A549 (cell line): ENCODE measurements at regions not wholly inside any gene's neighbourhood (a gene's known extent, or its start where the extent isn't known, plus 50 kb on each side); places are given as distances from the start of the nearest gene placed in this dataset.

ENCODE experiments used
- CBX2 ChIP-seq: fragments of 200-600 bp; sonication (generic); IDR thresholded peaks from 2 replicates; pipeline ENCODE4 v1.6.1; 2016; ENCODE audit warnings: low read depth, mild to moderate bottlenecking, borderline replicate concordance
- CHD2 ChIP-seq: fragments of 150-350 bp; IDR thresholded peaks from 2 replicates; pipeline ENCODE4 v1.6.1; 2014; ENCODE audit warnings: low read length; ENCODE audit not compliant: partially characterized antibody
- CHD4 ChIP-seq: fragments of 200-600 bp; sonication (generic); IDR thresholded peaks from 2 replicates; pipeline ENCODE4 v1.6.1; 2016; ENCODE audit warnings: antibody characterized with exemption, mild to moderate bottlenecking, borderline replicate concordance
- EP300 ChIP-seq, 2 experiments: fragments of >200 bp; sonication (Bioruptor Twin); formaldehyde crosslinking; IDR thresholded peaks; 2 replicates in 1 of 2; 3 replicates in 1 of 2; pipeline ENCODE4 v1.6.1; 2016 to 2017
- FOSB ChIP-seq: fragments of 250-450 bp; sonication (Bioruptor Pico); IDR thresholded peaks from 2 replicates; pipeline ENCODE4 v1.5.0; 2020; ENCODE audit warnings: mild to moderate bottlenecking, moderate library complexity
- FOSL2 ChIP-seq, 2 experiments: fragments of 450-650 bp in 1 of 2; fragments of >200 bp in 1 of 2; sonication (Bioruptor Twin) in 1 of 2; formaldehyde crosslinking; IDR thresholded peaks; 2 replicates each; pipeline versions ENCODE4 v1.5.0 to v1.6.1; 2016 to 2020; ENCODE audit warnings: mild to moderate bottlenecking in 1 of 2, moderate library complexity in 1 of 2
- JUN ChIP-seq, 2 experiments: fragments of >200 bp; sonication (Bioruptor Twin); formaldehyde crosslinking; IDR thresholded peaks; 2 replicates in 1 of 2; 3 replicates in 1 of 2; pipeline ENCODE4 v1.6.1; 2016 to 2017
- JUNB ChIP-seq: fragments of >200 bp; sonication (Bioruptor Twin); formaldehyde crosslinking; IDR thresholded peaks from 2 replicates; pipeline ENCODE4 v1.6.1; 2016
- POLR2A ChIP-seq: IDR thresholded peaks from 2 replicates; pipeline ENCODE4 v1.6.1; 2012; ENCODE audit warnings: mild to moderate bottlenecking, low read length
- RAD21 ChIP-seq, 2 experiments: fragments of >200 bp in 1 of 2; sonication (Bioruptor Twin) in 1 of 2; formaldehyde crosslinking in 1 of 2; IDR thresholded peaks in 1 of 2; conservative IDR thresholded peaks in 1 of 2; 2 replicates in 1 of 2; 3 replicates in 1 of 2; pipeline ENCODE4 v1.6.1; 2012 to 2018; ENCODE audit warnings: inconsistent platforms in 1 of 2
- RFX5 ChIP-seq: fragments of 450-650 bp; IDR thresholded peaks from 2 replicates; pipeline ENCODE4 v1.7.1; 2014; ENCODE audit warnings: antibody characterized with exemption, mild to moderate bottlenecking, moderate library complexity
- TP53 ChIP-seq: fragments of 250-450 bp; sonication (Bioruptor Pico); IDR thresholded peaks from 2 replicates; pipeline ENCODE4 v1.5.0; 2021; ENCODE audit warnings: mild to moderate bottlenecking, moderate library complexity
- USF2 ChIP-seq: fragments of 450-650 bp; IDR thresholded peaks from 2 replicates; pipeline ENCODE4 v1.6.1; 2014; ENCODE audit warnings: antibody characterized with exemption
- TF ChIP-seq, protein P1 (sequence below): fragments of >200 bp; sonication (Bioruptor Twin); formaldehyde crosslinking; IDR thresholded peaks from 3 replicates; pipeline ENCODE4 v1.5.1; 2016

GRCh38 chr5:17737092-17737491 lies 102.8 kb downstream of the TAF11L14 start:
- TF ChIP-seq EP300 (IDR thresholded peaks at IDR 0.05) (no peak), POLR2A (no peak), JUNB (no peak), RFX5 (no peak), USF2 (no peak), RAD21 (conservative IDR thresholded peaks at IDR 0.05 in 1 of 2, IDR thresholded peaks at IDR 0.05 in 1 of 2) (no peak), FOSL2 (IDR thresholded peaks at IDR 0.05) (no peak), FOSL2 (CRISPR knock-in tag; IDR thresholded peaks at IDR 0.05) (no peak), CHD4 (no peak), TP53 (CRISPR knock-in tag) (no peak), CBX2 (no peak), FOSB (CRISPR knock-in tag) (no peak), JUN (IDR thresholded peaks at IDR 0.05) (no peak), CHD2 (no peak)
- TF ChIP-seq, protein P1, sequence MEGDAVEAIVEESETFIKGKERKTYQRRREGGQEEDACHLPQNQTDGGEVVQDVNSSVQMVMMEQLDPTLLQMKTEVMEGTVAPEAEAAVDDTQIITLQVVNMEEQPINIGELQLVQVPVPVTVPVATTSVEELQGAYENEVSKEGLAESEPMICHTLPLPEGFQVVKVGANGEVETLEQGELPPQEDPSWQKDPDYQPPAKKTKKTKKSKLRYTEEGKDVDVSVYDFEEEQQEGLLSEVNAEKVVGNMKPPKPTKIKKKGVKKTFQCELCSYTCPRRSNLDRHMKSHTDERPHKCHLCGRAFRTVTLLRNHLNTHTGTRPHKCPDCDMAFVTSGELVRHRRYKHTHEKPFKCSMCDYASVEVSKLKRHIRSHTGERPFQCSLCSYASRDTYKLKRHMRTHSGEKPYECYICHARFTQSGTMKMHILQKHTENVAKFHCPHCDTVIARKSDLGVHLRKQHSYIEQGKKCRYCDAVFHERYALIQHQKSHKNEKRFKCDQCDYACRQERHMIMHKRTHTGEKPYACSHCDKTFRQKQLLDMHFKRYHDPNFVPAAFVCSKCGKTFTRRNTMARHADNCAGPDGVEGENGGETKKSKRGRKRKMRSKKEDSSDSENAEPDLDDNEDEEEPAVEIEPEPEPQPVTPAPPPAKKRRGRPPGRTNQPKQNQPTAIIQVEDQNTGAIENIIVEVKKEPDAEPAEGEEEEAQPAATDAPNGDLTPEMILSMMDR: no peak
